Endothelial cell of umbilical vein (primary cell): ENCODE measurements at regions not wholly inside any gene's neighbourhood (a gene's known extent, or its start where the extent isn't known, plus 50 kb on each side); places are given as distances from the start of the nearest gene placed in this dataset.

Experiments
- BruUV-seq: library from RNA; stranded (reverse); fragments of 400-500 nt; replicated peaks from 2 replicates; lab custom pipeline; 2021; lab: Mats Ljungman, UMichigan
- CTCF ChIA-PET: fragments of 300-600, 350-600 bp; sonication (Branson Sonifier 250); formaldehyde crosslinking; loops from one replicate; lab custom pipeline; 2021; ENCODE audit warnings: antibody characterized with exemption, inconsistent platforms; lab: Charles Lee
- POLR2A ChIA-PET: fragments of 300-600, 350-600 bp; sonication (Branson Sonifier 250); formaldehyde crosslinking; loops from one replicate; lab custom pipeline; 2021; ENCODE audit warnings: antibody characterized with exemption, inconsistent platforms; lab: Charles Lee
- DNase-seq: peaks from one replicate; pipeline ENCODE4 v3.0.0-alpha.2; 2011; ENCODE audit warnings: low read depth, low spot score
- FAIRE-seq: peaks from 2 replicates; lab custom pipeline; 2011; peaks lifted over from hg19 to GRCh38; lab: Jason Lieb, UNC
- H2AFZ ChIP-seq: 2 replicates; pipeline ENCODE4 v1.6.0; 2012; ENCODE audit warnings: low read depth, low read length, control low read depth, inconsistent platforms
- H3K27ac ChIP-seq: 2 replicates; pipeline ENCODE4 v1.5.1; 2011; ENCODE audit warnings: low read depth, mild to moderate bottlenecking, control low read depth, low read length, moderate library complexity; ENCODE audit not compliant: insufficient read depth
- H3K27me3 ChIP-seq, 2 experiments: 2 replicates each; pipeline versions ENCODE4 v1.6.0 to v1.6.1; 2011; ENCODE audit warnings: low read length in 2 of 2, mixed read lengths in 1 of 2; ENCODE audit not compliant: control insufficient read depth in 2 of 2, insufficient read depth in 2 of 2
- H3K36me3 ChIP-seq, 2 experiments: 2 replicates in 1 of 2; 3 replicates in 1 of 2; pipeline ENCODE4 v1.5.1; 2011; ENCODE audit warnings: low read length in 2 of 2, mild to moderate bottlenecking in 1 of 2, moderate library complexity in 1 of 2; ENCODE audit not compliant: control insufficient read depth in 2 of 2, insufficient read depth in 2 of 2; ENCODE audit errors: extremely low read depth in 1 of 2
- H3K4me1 ChIP-seq: 3 replicates; pipeline ENCODE4 v1.5.1; 2011; ENCODE audit warnings: mild to moderate bottlenecking, low read length; ENCODE audit not compliant: control insufficient read depth, insufficient read depth; ENCODE audit errors: extremely low read depth
- H3K4me2 ChIP-seq: 2 replicates; pipeline ENCODE4 v1.6.1; 2011; ENCODE audit warnings: low read length, control low read depth, mixed read lengths; ENCODE audit not compliant: insufficient read depth
- H3K4me3 ChIP-seq, 3 experiments: fragments of 200-600 bp in 1 of 3; sonication (generic), shearing (Covaris generic) in 1 of 3; replicated peaks in 1 of 3; 2 replicates each; pipeline ENCODE4 v1.5.1; 2011 to 2016; ENCODE audit warnings: control low read depth in 3 of 3, low read length in 3 of 3, mild to moderate bottlenecking in 2 of 3, inconsistent platforms in 1 of 3, low read depth in 1 of 3, moderate library complexity in 1 of 3; ENCODE audit not compliant: insufficient read depth in 1 of 3
- H3K79me2 ChIP-seq: 2 replicates; pipeline ENCODE4 v1.6.0; 2012; ENCODE audit warnings: low read length, inconsistent platforms; ENCODE audit not compliant: control insufficient read depth, insufficient read depth
- H3K9ac ChIP-seq: replicated peaks from 2 replicates; pipeline ENCODE3; 2011; ENCODE audit warnings: low read length, control low read depth; ENCODE audit not compliant: insufficient read depth; ENCODE audit errors: extremely low read depth
- H3K9me1 ChIP-seq: replicated peaks from 3 replicates; pipeline ENCODE4 v1.6.0; 2011; ENCODE audit warnings: mild to moderate bottlenecking, low read length; ENCODE audit not compliant: control insufficient read depth, insufficient read depth; ENCODE audit errors: extremely low read depth
- H3K9me3 ChIP-seq: replicated peaks from 2 replicates; pipeline ENCODE4 v1.5.1; 2012; ENCODE audit warnings: low read length, inconsistent platforms; ENCODE audit not compliant: control insufficient read depth, insufficient read depth
- H4K20me1 ChIP-seq: replicated peaks from 2 replicates; pipeline ENCODE3; 2011; ENCODE audit warnings: mild to moderate bottlenecking, low read length; ENCODE audit not compliant: control insufficient read depth, insufficient read depth; ENCODE audit errors: extremely low read depth
- CTCF ChIP-seq, 2 donors: IDR thresholded peaks; 1 replicate in 1 of 2; 2 replicates in 1 of 2; pipeline ENCODE4 v1.5.1; 2011; ENCODE audit warnings: low read length in 2 of 2, mild to moderate bottlenecking in 2 of 2, moderate library complexity in 2 of 2, control low read depth in 1 of 2, inconsistent platforms in 1 of 2, low read depth in 1 of 2; ENCODE audit not compliant: insufficient read depth in 1 of 2; ENCODE audit errors: extremely low read depth in 1 of 2
- FOS ChIP-seq: IDR thresholded peaks from 2 replicates; pipeline ENCODE4 v1.6.1; 2011; ENCODE audit warnings: mild to moderate bottlenecking, low read length, moderate library complexity, borderline replicate concordance; ENCODE audit not compliant: insufficient read depth
- MYC ChIP-seq: IDR thresholded peaks from one replicate; pipeline ENCODE4 v1.6.1; 2011; ENCODE audit warnings: mild to moderate bottlenecking, low read depth, low read length
- POLR2A ChIP-seq: IDR thresholded peaks from 2 replicates; pipeline ENCODE4 v1.6.1; 2012; ENCODE audit warnings: low read depth, mild to moderate bottlenecking, control low read depth, low read length
- dilution Hi-C: fragments of 300-500 bp; cut with MboI; formaldehyde crosslinking; loops from one replicate; pipeline ENCODE4 v1.15.0; 2019; ENCODE audit warnings: low sequenced_read_pairs; ENCODE audit not compliant: extremely low pct_ligation_motif_present
- intact Hi-C: fragments of 100-400 bp; cut with micrococcal nuclease; formaldehyde crosslinking; loops from one replicate; pipeline ENCODE4 v1.10.0; 2022

GRCh38 chr2:237025090-237025865, 60.4 kb upstream of the COPS8 start:
- BruUV-seq = no TSS peak

GRCh38 chr2:237026981-237027711, 58.5 kb upstream of the COPS8 start:
- no peaks in the 10 kb centered on the region for H3K27me3 ChIP-seq
- no peaks in the 10 kb centered on the region for H3K9me1 ChIP-seq
- dilution Hi-C loops = no loop called here
- H3K27ac ChIP-seq = no peak overlapping the region
- no TSS peak for BruUV-seq
- no peak overlapping the region for H3K9ac ChIP-seq
- no peak overlapping the region for H3K4me3 ChIP-seq
- H3K9me3 ChIP-seq = peaks cover 3% of the 10 kb centered on the region
- DNase-seq (peak; percentile 86), FAIRE-seq (peak; percentile 89)
- peaks cover 5% of the 10 kb centered on the region for H3K4me1 ChIP-seq
- H3K4me2 ChIP-seq = no peak overlapping the region
- no peak overlapping the region for H2AFZ ChIP-seq
- ChIA-PET POLR2A (no interaction called here), CTCF (interaction anchor here (0.7 to 2.8 kb wide), 31 partner anchors 10 to 1248 kb away, joined by 3 to 24 read pairs (median 4); partner anchors contain the start of gene ACKR3)
- intact Hi-C loops = loop anchor here (1.0 to 5.0 kb wide), 12 partner anchors 33 to 718 kb away; no protein-coding TSS in a partner anchor
- TF ChIP-seq MYC (no peak), POLR2A (no peak), CTCF (IDR thresholded peaks at IDR 0.05; ENCODE audit: extremely low read depth in 1 of 2, insufficient read depth in 1 of 2, low read depth in 1 of 2, low read length in 2 of 2) (peak; percentile 83 to 85)
- H3K79me2 ChIP-seq = no peaks in the 10 kb centered on the region
- H3K36me3 ChIP-seq = no peaks in the 10 kb centered on the region
- no peaks in the 10 kb centered on the region for H4K20me1 ChIP-seq

More at GRCh38 chr2:237025090-237025865, 60.4 kb upstream of the COPS8 start:
- FAIRE-seq (peak; percentile 83), DNase-seq (peak; percentile 45)
- Histone ChIP-seq H3K9me3 (peaks cover 3% of the 10 kb centered on the region), H3K4me1 (peaks cover 5% of the 10 kb centered on the region), H3K27ac (no peak overlapping the region), H3K27me3 (no peaks in the 10 kb centered on the region), H3K9me1 (no peaks in the 10 kb centered on the region), H3K9ac (no peak overlapping the region), H3K4me2 (no peak overlapping the region), H4K20me1 (no peaks in the 10 kb centered on the region), H3K4me3 (no peak overlapping the region), H3K79me2 (no peaks in the 10 kb centered on the region), H3K36me3 (no peaks in the 10 kb centered on the region), H2AFZ (no peak overlapping the region)
- ChIA-PET CTCF (interaction anchor here (0.7 to 2.0 kb wide), 8 partner anchors 10 to 512 kb away, joined by 3 to 8 read pairs (median 4); partner anchors contain the start of gene ACKR3), POLR2A (interaction anchor here (0.7 kb wide), 1 partner anchor 191 kb away, joined by 3 read pairs; no protein-coding TSS in a partner anchor)
- dilution Hi-C loops = no loop called here
- TF ChIP-seq MYC (no peak), FOS (peak; percentile 24)
- intact Hi-C loops = loop anchor here (5.0 kb wide), 2 partner anchors 138 to 153 kb away; no protein-coding TSS in a partner anchor
